ENCODE measurements at regions not wholly inside any gene's neighbourhood (a gene's known extent, or its start where the extent isn't known, plus 50 kb on each side); places are given as distances from the start of the nearest gene placed in this dataset.

- Mint-ChIP-seq H3K9me3 (no peaks in the 10 kb centered on the region), H3K36me3 (ENCODE audit: low read depth) (no peaks in the 10 kb centered on the region), H3K27ac (no peak overlapping the region), H3K27me3 (no peaks in the 10 kb centered on the region), H3K4me1 (ENCODE audit: low read depth) (peaks cover 6% of the 10 kb centered on the region), H3K4me3 (no peak overlapping the region)
- intact Hi-C loops (cut with micrococcal nuclease): no loop called here
Observed at GRCh38 chr4:138946306-138946705, 69.3 kb upstream of the NOCT start.

- Mint-ChIP-seq H3K4me1 (ENCODE audit: low read depth) (peaks cover 6% of the 10 kb centered on the region), H3K36me3 (ENCODE audit: low read depth) (no peaks in the 10 kb centered on the region), H3K9me3 (no peaks in the 10 kb centered on the region), H3K4me3 (no peak overlapping the region), H3K27ac (no peak overlapping the region), H3K27me3 (no peaks in the 10 kb centered on the region)
- intact Hi-C loops (cut with micrococcal nuclease): no loop called here
Observed at GRCh38 chr4:138945840-138946239, 69.7 kb upstream of the NOCT start.

- Mint-ChIP-seq H3K27me3 (no peaks in the 10 kb centered on the region), H3K4me1 (ENCODE audit: low read depth) (peaks cover 6% of the 10 kb centered on the region), H3K36me3 (ENCODE audit: low read depth) (no peaks in the 10 kb centered on the region), H3K27ac (no peak overlapping the region), H3K4me3 (no peak overlapping the region), H3K9me3 (no peaks in the 10 kb centered on the region)
- intact Hi-C loops (cut with micrococcal nuclease): no loop called here
Observed at GRCh38 chr4:138945401-138945800, 70.2 kb upstream of the NOCT start.

- no peaks in the 10 kb centered on the region for H3K9me3 Mint-ChIP-seq
- H3K4me3 Mint-ChIP-seq: no peak overlapping the region
- no peaks in the 10 kb centered on the region for H3K27me3 Mint-ChIP-seq
Observed at GRCh38 chr4:138943893-138944292, 71.7 kb upstream of the NOCT start.

GRCh38 chr4:138941037-138941436 lies 74.5 kb upstream of the NOCT start:
- intact Hi-C loops (cut with micrococcal nuclease): no loop called here
- Mint-ChIP-seq H3K36me3 (ENCODE audit: low read depth) (no peaks in the 10 kb centered on the region), H3K4me1 (ENCODE audit: low read depth) (peaks cover 19% of the 10 kb centered on the region), H3K9me3 (no peaks in the 10 kb centered on the region), H3K4me3 (no peak overlapping the region), H3K27me3 (no peaks in the 10 kb centered on the region), H3K27ac (no peak overlapping the region)

More at GRCh38 chr4:138943893-138944292, 71.7 kb upstream of the NOCT start:
- intact Hi-C loops (cut with micrococcal nuclease): no loop called here
- Mint-ChIP-seq H3K27ac (no peak overlapping the region), H3K4me1 (ENCODE audit: low read depth) (peaks cover 6% of the 10 kb centered on the region), H3K36me3 (ENCODE audit: low read depth) (no peaks in the 10 kb centered on the region)

GRCh38 chr4:138939960-138940359 lies 75.6 kb upstream of the NOCT start:
- intact Hi-C loops (cut with micrococcal nuclease): no loop called here
- no peaks in the 10 kb centered on the region for H3K9me3 Mint-ChIP-seq
- no peak overlapping the region for H3K4me3 Mint-ChIP-seq
- no peak overlapping the region for H3K27ac Mint-ChIP-seq
- H3K4me1 Mint-ChIP-seq (ENCODE audit: low read depth): peaks cover 19% of the 10 kb centered on the region
- H3K27me3 Mint-ChIP-seq: no peaks in the 10 kb centered on the region
- H3K36me3 Mint-ChIP-seq (ENCODE audit: low read depth): no peaks in the 10 kb centered on the region

GRCh38 chr4:138938366-138938690 lies 77.3 kb upstream of the NOCT start:
- intact Hi-C loops (cut with micrococcal nuclease): no loop called here
- Mint-ChIP-seq H3K4me3 (no peak overlapping the region), H3K27me3 (no peaks in the 10 kb centered on the region), H3K27ac (no peak overlapping the region), H3K9me3 (no peaks in the 10 kb centered on the region), H3K36me3 (ENCODE audit: low read depth) (no peaks in the 10 kb centered on the region), H3K4me1 (ENCODE audit: low read depth) (peaks cover 13% of the 10 kb centered on the region)

- Mint-ChIP-seq H3K9me3 (no peaks in the 10 kb centered on the region), H3K27ac (no peak overlapping the region), H3K36me3 (ENCODE audit: low read depth) (no peaks in the 10 kb centered on the region), H3K27me3 (no peaks in the 10 kb centered on the region), H3K4me3 (no peak overlapping the region), H3K4me1 (ENCODE audit: low read depth) (peaks cover 29% of the 10 kb centered on the region)
- intact Hi-C loops (cut with micrococcal nuclease): no loop called here
Observed at GRCh38 chr4:138935135-138935807, 80.3 kb upstream of the NOCT start.

- Mint-ChIP-seq H3K27me3 (no peaks in the 10 kb centered on the region), H3K4me3 (no peak overlapping the region), H3K27ac (no peak overlapping the region), H3K9me3 (no peaks in the 10 kb centered on the region), H3K4me1 (ENCODE audit: low read depth) (peaks cover 43% of the 10 kb centered on the region), H3K36me3 (ENCODE audit: low read depth) (no peaks in the 10 kb centered on the region)
- intact Hi-C loops (cut with micrococcal nuclease): no loop called here
Observed at GRCh38 chr4:138927072-138927471, 88.5 kb upstream of the NOCT start.

- Mint-ChIP-seq H3K4me1 (ENCODE audit: low read depth) (peaks cover 29% of the 10 kb centered on the region), H3K27ac (no peak overlapping the region), H3K36me3 (ENCODE audit: low read depth) (no peaks in the 10 kb centered on the region), H3K9me3 (no peaks in the 10 kb centered on the region), H3K27me3 (no peaks in the 10 kb centered on the region), H3K4me3 (no peak overlapping the region)
- intact Hi-C loops (cut with micrococcal nuclease): no loop called here
Observed at GRCh38 chr4:138925495-138925894, 90.1 kb upstream of the NOCT start.

- Mint-ChIP-seq H3K36me3 (ENCODE audit: low read depth) (no peaks in the 10 kb centered on the region), H3K27me3 (peaks cover 5% of the 10 kb centered on the region), H3K9me3 (no peaks in the 10 kb centered on the region), H3K4me3 (no peak overlapping the region), H3K27ac (no peak overlapping the region), H3K4me1 (ENCODE audit: low read depth) (peaks cover 21% of the 10 kb centered on the region)
- intact Hi-C loops (cut with micrococcal nuclease): loop anchor here (2.0 to 5.0 kb wide), 2 partner anchors 47 to 239 kb away; no protein-coding TSS in a partner anchor
Observed at GRCh38 chr4:138919094-138919936, 96.3 kb upstream of the NOCT start.

- Mint-ChIP-seq H3K4me1 (ENCODE audit: low read depth) (peaks cover 19% of the 10 kb centered on the region), H3K9me3 (no peaks in the 10 kb centered on the region), H3K27me3 (peaks cover 5% of the 10 kb centered on the region), H3K36me3 (ENCODE audit: low read depth) (no peaks in the 10 kb centered on the region), H3K4me3 (no peak overlapping the region), H3K27ac (no peak overlapping the region)
- intact Hi-C loops (cut with micrococcal nuclease): loop anchor here (2.0 to 5.0 kb wide), 2 partner anchors 46 to 238 kb away; no protein-coding TSS in a partner anchor
Observed at GRCh38 chr4:138918169-138918869, 97.3 kb upstream of the NOCT start.

- H3K4me1 Mint-ChIP-seq (ENCODE audit: low read depth): peaks cover 19% of the 10 kb centered on the region
- no peak overlapping the region for H3K4me3 Mint-ChIP-seq
- H3K36me3 Mint-ChIP-seq (ENCODE audit: low read depth): no peaks in the 10 kb centered on the region
- no peaks in the 10 kb centered on the region for H3K9me3 Mint-ChIP-seq
- no peak overlapping the region for H3K27ac Mint-ChIP-seq
- H3K27me3 Mint-ChIP-seq: peaks cover 7% of the 10 kb centered on the region
- intact Hi-C loops (cut with micrococcal nuclease): loop anchor here (5.0 kb wide), 1 partner anchor 44 kb away; no protein-coding TSS in a partner anchor
Observed at GRCh38 chr4:138916763-138917162, 98.8 kb upstream of the NOCT start.

- intact Hi-C loops (cut with micrococcal nuclease): loop anchor here (5.0 kb wide), 1 partner anchor 43 kb away; no protein-coding TSS in a partner anchor
- peaks cover 19% of the 10 kb centered on the region for H3K4me1 Mint-ChIP-seq (ENCODE audit: low read depth)
- no peaks in the 10 kb centered on the region for H3K9me3 Mint-ChIP-seq
- H3K4me3 Mint-ChIP-seq: no peak overlapping the region
- no peak overlapping the region for H3K27ac Mint-ChIP-seq
- peaks cover 12% of the 10 kb centered on the region for H3K27me3 Mint-ChIP-seq
- H3K36me3 Mint-ChIP-seq (ENCODE audit: low read depth): no peaks in the 10 kb centered on the region
Observed at GRCh38 chr4:138915756-138916155, 99.8 kb upstream of the NOCT start.

All from dendritic cell treated with granulocyte-macrophage colony-stimulating factor and Interleukin-4, amounts not matched to agents 40 ng/mL and 50 ng/mL, for 4 days (primary cell).